ENCODE measurements at regions not wholly inside any gene's neighbourhood (a gene's known extent, or its start where the extent isn't known, plus 50 kb on each side); places are given as distances from the start of the nearest gene placed in this dataset.

GRCh38 chr17:70454908-70455307 is 285.6 kb downstream of the KCNJ2 start:
- no peak for FAIRE-seq
- no peak for DNase-seq (ENCODE audit: insufficient read length)
- TF ChIP-seq TAF1 (IDR thresholded peaks at IDR 0.05; ENCODE audit: borderline replicate concordance, low read depth, low read length) (no peak), POLR2A (IDR thresholded peaks at IDR 0.05; ENCODE audit: low read depth, low read length) (no peak), POLR2AphosphoS5 (IDR thresholded peaks at IDR 0.05; ENCODE audit: low read depth, low read length) (no peak)

DNA sequence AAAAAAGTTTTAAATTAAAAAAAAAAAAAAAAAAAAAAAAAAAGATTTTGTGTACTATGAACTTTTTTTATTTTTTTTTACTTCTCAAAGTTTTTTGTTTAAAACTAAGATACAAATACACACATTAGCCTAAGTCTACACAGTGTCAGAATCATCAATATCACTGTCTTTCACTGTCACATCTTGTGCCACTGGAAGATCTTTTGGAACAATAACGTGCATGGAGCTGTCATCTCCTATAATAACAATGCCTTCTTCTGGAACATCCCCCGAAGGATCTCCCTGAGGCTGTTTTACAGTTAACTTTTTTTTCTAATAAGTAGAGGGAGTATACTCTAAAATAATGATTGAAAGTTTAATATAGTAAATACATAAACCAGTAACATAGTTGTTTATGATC is 295.7 kb downstream of the KCNJ2 start:
- DNase-seq (ENCODE audit: insufficient read length) (no peak), FAIRE-seq (no peak)
- TF ChIP-seq POLR2A (IDR thresholded peaks at IDR 0.05; ENCODE audit: low read depth, low read length) (no peak), POLR2AphosphoS5 (IDR thresholded peaks at IDR 0.05; ENCODE audit: low read depth, low read length) (no peak), TAF1 (IDR thresholded peaks at IDR 0.05; ENCODE audit: borderline replicate concordance, low read depth, low read length) (no peak)

GRCh38 chr17:70468661-70469060 is 299.3 kb downstream of the KCNJ2 start:
- FAIRE-seq (no peak), DNase-seq (ENCODE audit: insufficient read length) (no peak)
- TF ChIP-seq TAF1 (IDR thresholded peaks at IDR 0.05; ENCODE audit: borderline replicate concordance, low read depth, low read length) (no peak), POLR2A (IDR thresholded peaks at IDR 0.05; ENCODE audit: low read depth, low read length) (no peak), POLR2AphosphoS5 (IDR thresholded peaks at IDR 0.05; ENCODE audit: low read depth, low read length) (no peak)

DNA sequence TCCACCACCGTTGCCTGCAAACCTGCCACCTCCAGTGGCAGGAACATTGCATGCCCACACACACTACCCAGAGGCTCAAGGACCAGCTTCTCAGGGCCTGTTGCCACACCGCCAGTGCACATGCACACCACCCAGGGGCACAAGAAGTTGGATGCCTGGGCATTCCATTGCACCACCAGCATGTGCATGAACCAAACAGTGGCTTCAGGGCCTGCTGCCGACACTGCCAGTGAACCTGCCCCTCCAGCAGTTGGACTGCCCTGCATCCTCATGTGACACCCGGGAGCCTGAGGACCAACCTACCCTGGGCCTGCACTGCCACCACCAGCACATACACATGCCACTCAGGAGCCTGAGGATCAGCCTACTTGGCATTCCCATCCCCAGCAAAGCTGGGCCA is 303.7 kb downstream of the KCNJ2 start:
- FAIRE-seq (no peak), DNase-seq (ENCODE audit: insufficient read length) (no peak)
- TF ChIP-seq POLR2AphosphoS5 (IDR thresholded peaks at IDR 0.05; ENCODE audit: low read depth, low read length) (no peak), POLR2A (IDR thresholded peaks at IDR 0.05; ENCODE audit: low read depth, low read length) (no peak), TAF1 (IDR thresholded peaks at IDR 0.05; ENCODE audit: borderline replicate concordance, low read depth, low read length) (no peak)

DNA sequence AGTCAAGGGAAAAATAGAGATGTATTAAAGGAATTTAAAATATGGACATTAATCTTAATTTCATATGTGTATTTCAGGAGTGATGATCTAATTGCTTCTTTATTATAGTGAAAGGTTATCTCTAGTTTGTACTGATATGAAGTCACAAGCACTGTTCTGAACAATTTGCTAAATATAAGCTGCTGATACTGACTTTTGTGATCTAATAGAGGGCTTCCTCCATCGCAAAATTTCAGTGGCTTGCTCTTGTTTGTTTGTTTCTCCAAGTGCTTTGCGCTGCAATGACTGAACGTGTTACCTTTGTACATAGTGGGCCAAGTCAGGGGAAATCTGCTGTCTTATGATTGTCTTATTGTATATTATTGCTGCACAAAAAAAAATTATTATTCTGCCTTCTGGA is 307.0 kb downstream of the KCNJ2 start:
- FAIRE-seq (no peak), DNase-seq (ENCODE audit: insufficient read length) (no peak)
- TF ChIP-seq POLR2A (IDR thresholded peaks at IDR 0.05; ENCODE audit: low read depth, low read length), result no peak
- no peak for TF ChIP-seq POLR2AphosphoS5 (IDR thresholded peaks at IDR 0.05; ENCODE audit: low read depth, low read length)
- TF ChIP-seq TAF1 (IDR thresholded peaks at IDR 0.05; ENCODE audit: borderline replicate concordance, low read depth, low read length), result no peak

GRCh38 chr17:70478902-70479301 is 309.6 kb downstream of the KCNJ2 start:
- FAIRE-seq (no peak), DNase-seq (ENCODE audit: insufficient read length) (no peak)
- no peak for TF ChIP-seq POLR2A (IDR thresholded peaks at IDR 0.05; ENCODE audit: low read depth, low read length)
- TF ChIP-seq TAF1 (IDR thresholded peaks at IDR 0.05; ENCODE audit: borderline replicate concordance, low read depth, low read length), result no peak
- no peak for TF ChIP-seq POLR2AphosphoS5 (IDR thresholded peaks at IDR 0.05; ENCODE audit: low read depth, low read length)

GRCh38 chr17:70479779-70480178 is 310.4 kb downstream of the KCNJ2 start:
- DNase-seq (ENCODE audit: insufficient read length) (no peak), FAIRE-seq (no peak)

DNA sequence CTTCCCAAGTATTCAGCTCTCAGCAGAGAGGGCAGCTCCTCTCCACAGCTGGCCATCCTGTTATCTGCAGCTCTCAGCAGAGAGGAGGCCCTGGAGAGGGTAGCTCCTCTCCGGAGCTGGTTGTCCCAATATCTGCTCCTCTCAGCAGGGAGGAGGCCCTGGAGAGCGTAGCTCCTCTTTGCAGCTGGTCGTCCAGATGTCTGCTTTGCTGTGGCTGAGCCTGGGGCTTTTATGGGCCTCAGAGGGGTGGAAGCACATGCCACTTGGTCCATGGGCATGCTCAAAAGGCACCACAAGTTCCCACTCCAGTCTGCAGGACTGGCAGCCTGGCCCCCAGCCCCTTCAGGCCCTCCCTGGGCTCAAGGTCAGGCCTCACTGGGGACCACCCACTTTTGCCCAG is 314.3 kb downstream of the KCNJ2 start:
- DNase-seq (ENCODE audit: insufficient read length) (no peak), FAIRE-seq (no peak)
- TF ChIP-seq POLR2AphosphoS5 (IDR thresholded peaks at IDR 0.05; ENCODE audit: low read depth, low read length) (no peak), POLR2A (IDR thresholded peaks at IDR 0.05; ENCODE audit: low read depth, low read length) (no peak), TAF1 (IDR thresholded peaks at IDR 0.05; ENCODE audit: borderline replicate concordance, low read depth, low read length) (no peak)

More at GRCh38 chr17:70479779-70480178, 310.4 kb downstream of the KCNJ2 start:
- TF ChIP-seq POLR2A (IDR thresholded peaks at IDR 0.05; ENCODE audit: low read depth, low read length), result no peak
- no peak for TF ChIP-seq POLR2AphosphoS5 (IDR thresholded peaks at IDR 0.05; ENCODE audit: low read depth, low read length)
- no peak for TF ChIP-seq TAF1 (IDR thresholded peaks at IDR 0.05; ENCODE audit: borderline replicate concordance, low read depth, low read length)

GRCh38 chr17:70484050-70484449 is 314.7 kb downstream of the KCNJ2 start:
- TF ChIP-seq POLR2AphosphoS5 (IDR thresholded peaks at IDR 0.05; ENCODE audit: low read depth, low read length) (no peak), TAF1 (IDR thresholded peaks at IDR 0.05; ENCODE audit: borderline replicate concordance, low read depth, low read length) (no peak), POLR2A (IDR thresholded peaks at IDR 0.05; ENCODE audit: low read depth, low read length) (no peak)
- no peak for DNase-seq (ENCODE audit: insufficient read length)
- FAIRE-seq, result no peak

DNA sequence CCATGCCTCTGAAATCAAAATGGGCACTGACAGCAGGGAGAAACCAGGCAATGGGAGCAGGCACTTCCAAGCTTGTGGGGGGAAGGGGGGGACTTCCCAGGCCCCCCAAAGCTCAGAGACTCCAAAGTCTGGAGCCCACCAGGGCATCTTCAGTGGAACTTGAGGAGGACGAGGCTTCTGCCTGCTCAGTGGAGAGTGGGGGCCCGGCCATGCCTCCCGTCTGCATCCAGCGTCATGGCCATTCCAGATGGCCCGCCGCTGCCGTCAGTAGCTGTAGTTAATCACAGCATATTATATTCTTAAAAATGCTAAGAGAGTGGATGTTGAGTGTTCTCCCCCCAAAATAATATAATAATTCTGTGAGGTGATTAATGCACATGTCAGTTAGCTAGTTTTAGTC is 315.2 kb downstream of the KCNJ2 start:
- TF ChIP-seq POLR2A (IDR thresholded peaks at IDR 0.05; ENCODE audit: low read depth, low read length), result no peak
- TF ChIP-seq POLR2AphosphoS5 (IDR thresholded peaks at IDR 0.05; ENCODE audit: low read depth, low read length), result no peak
- TF ChIP-seq TAF1 (IDR thresholded peaks at IDR 0.05; ENCODE audit: borderline replicate concordance, low read depth, low read length), result no peak
- FAIRE-seq, result no peak

DNA sequence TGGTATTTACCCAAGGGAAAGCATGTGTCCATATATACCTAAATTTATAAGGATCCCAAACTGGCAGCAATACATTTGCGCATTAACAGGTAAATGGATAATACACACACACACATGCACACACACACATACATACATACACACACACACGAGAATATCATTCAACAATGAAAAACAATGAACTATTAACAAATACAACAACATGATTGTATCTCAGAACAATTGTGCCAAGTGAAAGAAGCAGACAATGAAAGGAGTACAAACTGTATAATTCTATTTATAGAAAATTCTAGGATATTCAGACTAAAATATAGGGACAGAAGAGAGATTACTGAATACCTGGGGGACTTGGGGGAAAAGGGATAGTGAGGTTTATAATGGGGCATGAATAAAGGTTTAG is 323.0 kb downstream of the KCNJ2 start:
- TF ChIP-seq POLR2AphosphoS5 (IDR thresholded peaks at IDR 0.05; ENCODE audit: low read depth, low read length), result no peak
- TF ChIP-seq POLR2A (IDR thresholded peaks at IDR 0.05; ENCODE audit: low read depth, low read length), result no peak
- no peak for TF ChIP-seq TAF1 (IDR thresholded peaks at IDR 0.05; ENCODE audit: borderline replicate concordance, low read depth, low read length)
- DNase-seq (ENCODE audit: insufficient read length) (no peak), FAIRE-seq (no peak)

More for the DNA sequence above, 315.2 kb downstream of the KCNJ2 start:
- no peak for DNase-seq (ENCODE audit: insufficient read length)

- TF ChIP-seq TAF1 (IDR thresholded peaks at IDR 0.05; ENCODE audit: borderline replicate concordance, low read depth, low read length) (no peak), POLR2AphosphoS5 (IDR thresholded peaks at IDR 0.05; ENCODE audit: low read depth, low read length) (no peak), POLR2A (IDR thresholded peaks at IDR 0.05; ENCODE audit: low read depth, low read length) (no peak)
- DNase-seq (ENCODE audit: insufficient read length) (no peak), FAIRE-seq (no peak)
Measured at GRCh38 chr17:70493277-70493874, 324.0 kb downstream of the KCNJ2 start.
